GM19395 (cell line): ENCODE measurements at regions not wholly inside any gene's neighbourhood (a gene's known extent, or its start where the extent isn't known, plus 50 kb on each side); places are given as distances from the start of the nearest gene placed in this dataset.
"Not testable (repeated sequence)": the region's sequence is repeated elsewhere in the genome, so short reads cannot be mapped to it uniquely, and the experiment has no call there.

Experiments
- ATAC-seq: cut with Tn5 transposase; IDR thresholded peaks from one replicate; pipeline ENCODE4 v1.9.1; 2021; ENCODE audit warnings: mild to moderate bottlenecking, moderate library complexity; ENCODE audit not compliant: unreplicated experiment

DNA sequence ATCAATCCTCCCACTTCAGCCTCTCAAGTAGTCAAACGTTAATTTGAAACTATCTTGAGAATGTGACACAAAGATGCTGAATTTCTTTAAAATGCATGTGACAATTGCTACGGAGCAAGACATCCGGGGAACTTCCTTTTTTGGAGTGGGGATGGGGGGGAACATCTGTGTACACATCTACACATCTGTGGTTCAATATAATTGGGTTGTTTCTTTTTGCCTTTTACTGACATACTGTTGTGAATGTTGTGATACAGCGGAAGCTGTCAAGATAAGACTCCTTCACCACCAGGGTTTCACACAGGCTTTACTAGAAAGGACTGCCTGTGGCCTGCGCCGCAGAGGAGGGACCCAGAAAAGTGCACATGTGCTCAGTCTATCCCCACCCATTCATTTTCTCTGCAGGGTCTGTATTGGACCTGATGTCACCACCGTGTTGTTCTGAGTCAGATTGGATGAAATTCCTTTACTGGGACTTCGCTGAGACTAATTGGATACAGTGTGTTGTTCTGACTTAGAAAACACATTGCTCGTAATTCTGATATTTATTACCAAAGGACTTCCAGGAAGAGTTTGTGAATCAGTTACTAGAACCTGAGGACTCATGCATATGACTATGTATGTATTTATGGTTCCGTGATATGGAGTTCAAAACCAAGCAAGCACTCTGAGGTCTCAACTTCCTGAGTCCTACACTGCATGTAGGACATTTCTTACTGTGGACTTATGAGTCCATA lies 98.7 kb upstream of the SGK1 start:
- no peak for ATAC-seq

DNA sequence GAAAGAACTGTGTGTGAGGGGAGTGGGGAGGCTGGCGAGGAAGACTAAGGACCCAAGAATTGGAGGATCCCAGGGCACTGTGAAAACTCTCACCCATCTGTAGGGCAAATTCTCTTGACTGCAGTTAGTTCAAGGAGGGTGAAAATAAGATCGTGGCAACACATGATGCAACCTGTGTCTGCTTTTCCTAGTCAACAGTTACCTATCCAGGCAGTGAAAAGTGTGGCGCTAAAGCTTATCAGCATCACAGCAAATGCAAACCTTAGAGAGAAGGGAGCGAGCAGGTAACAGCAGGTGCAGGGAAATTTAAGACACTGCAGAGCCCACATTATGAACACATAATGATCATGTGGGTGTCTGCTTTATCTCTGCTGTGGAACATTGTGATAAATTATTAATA lies 97.7 kb upstream of the SGK1 start:
- no peak for ATAC-seq

DNA sequence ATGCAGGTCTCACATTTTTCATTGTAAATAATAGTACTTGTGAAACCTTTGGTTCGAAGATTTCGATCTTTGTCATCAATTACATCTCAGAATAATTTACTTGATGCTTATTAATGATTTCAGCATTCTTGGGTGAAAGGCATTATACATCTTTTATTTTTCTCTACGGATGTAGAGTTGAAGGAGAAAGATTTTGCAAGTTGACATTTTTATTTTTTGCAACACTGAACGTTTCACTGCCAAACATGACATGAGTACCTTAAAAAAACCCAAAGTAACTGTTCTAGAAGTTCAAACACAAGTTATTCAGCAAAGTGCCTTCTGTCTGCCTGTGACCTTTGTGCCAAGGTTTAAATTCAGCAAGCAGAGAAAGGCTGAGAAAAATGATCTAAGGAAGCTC lies 97.3 kb upstream of the SGK1 start:
- ATAC-seq: no peak

DNA sequence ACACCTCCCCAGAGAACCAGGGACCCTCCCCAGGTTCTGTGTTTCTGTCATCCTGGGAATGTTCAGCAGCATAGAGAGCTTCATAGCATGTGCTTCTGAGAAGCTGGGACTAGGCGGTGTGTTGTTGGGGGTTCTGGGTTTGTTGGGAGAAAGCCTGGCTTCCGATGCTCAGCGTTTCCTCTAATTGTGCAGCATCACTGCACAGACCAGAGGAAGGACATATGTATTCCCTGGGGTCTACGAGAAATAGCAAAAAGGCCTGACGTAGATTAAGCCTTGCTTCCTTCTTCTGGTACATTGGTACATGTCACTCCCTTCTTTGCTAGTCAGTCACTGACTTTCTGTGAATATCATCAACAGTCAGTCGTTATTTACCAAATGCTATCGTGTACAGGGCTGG lies 96.9 kb upstream of the SGK1 start:
- no peak for ATAC-seq

DNA sequence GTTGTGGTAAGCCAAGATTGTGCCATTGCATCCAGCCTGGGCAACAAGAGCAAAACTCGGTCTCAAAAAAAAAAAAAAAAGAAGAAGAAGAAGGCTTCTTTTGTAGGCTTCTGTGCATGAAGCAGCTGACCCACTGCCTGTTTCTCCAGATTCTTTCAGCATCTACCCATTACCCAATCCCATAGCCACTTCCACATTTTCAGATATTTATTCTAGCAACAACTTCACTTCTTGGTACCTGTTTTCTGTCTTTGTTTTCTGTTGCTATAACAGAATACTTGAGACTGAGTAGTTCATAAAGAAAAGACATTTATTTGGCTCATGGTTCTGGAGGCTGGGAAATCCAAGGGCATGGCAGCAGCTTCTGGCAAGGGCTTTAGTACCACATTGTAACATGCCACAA lies 95.3 kb upstream of the SGK1 start:
- no peak for ATAC-seq

DNA sequence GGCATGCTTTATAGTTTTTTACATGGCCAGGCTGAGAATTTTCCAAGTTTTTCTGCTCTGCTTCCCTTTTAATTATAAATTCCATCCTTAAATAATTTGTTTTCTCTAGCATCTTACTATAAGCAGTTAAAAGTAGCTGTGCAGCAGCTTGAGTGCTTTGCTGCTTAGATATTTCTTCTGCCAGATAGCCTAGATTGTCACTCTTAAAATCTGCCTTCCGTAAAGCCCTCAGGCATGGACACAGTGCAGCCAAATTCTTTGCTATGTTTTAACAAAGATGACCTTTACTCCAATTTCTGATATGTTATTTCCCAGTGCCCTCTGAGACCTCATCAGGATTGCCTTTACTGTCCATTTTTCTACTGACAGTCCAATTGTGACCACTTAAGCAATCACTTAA lies 92.6 kb upstream of the SGK1 start:
- no peak for ATAC-seq

DNA sequence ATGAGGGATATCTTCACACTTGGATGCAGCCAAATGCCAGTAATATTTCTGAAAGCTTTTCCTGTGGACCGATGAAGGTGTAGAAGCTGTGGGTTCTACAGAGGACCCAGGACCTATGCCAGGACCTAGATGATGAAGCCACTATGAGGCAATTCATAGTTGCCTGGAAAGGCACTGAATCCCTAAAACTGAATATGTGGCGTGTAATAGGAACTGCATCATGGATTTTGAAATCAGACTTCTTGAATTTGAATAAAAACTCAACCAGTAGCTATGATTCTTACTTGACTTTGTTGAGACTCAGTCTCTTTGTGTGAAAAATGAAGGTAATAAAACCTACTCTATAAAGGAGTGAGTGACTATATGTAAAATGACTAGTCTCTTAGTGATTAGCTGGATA lies 89.9 kb upstream of the SGK1 start:
- no peak for ATAC-seq

DNA sequence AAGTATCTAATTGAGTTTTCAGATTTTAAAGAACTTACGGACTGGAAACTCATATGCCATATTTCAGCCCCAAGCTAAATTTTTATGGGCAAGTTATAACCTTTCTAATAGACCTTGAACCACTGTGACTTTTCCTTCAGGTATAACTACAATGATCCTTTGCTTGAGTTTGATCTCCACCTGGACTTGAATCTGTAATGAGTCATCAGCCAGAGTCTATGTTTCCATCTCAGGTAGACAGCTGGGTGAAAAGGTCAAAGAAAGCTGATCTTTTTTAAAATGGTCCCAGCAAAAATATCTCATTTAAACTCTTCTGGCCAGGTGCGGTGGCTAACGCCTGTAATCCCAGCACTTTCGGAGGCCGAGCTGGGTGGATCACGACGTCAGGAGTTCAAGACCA lies 88.4 kb upstream of the SGK1 start:
- ATAC-seq: no peak

DNA sequence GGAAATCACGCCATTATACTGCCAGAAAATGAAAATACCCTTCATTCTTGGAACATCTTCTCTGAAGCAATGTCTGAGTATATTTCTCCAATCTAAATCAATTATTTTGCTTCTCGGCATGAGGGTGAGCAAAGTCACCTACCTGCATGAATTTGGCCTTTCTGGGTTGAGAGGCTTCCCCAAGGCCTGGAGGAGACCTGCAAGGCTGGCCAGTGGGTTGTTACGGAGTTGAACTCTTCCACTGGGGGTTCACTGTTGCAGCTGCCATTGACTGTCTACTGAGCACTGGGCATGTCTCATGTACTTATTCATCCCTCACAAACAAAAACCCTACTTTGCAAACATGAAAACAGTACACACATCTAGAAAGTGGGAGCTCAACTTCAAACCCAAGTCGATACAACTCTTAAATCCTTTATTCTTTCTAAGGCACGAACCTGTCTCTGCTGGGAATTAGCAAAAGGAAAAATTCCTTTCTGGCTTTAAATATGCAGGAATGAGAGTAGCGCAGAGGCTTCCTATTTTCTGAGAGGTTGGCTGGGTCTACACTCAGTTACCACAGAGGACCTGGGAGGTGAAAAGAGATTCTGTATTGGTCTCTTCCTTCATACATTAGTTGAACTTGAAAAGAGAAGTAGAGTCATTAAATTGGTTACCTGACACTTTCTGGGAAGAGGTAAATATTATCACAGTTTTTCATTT lies 87.6 kb upstream of the SGK1 start:
- ATAC-seq: no peak

DNA sequence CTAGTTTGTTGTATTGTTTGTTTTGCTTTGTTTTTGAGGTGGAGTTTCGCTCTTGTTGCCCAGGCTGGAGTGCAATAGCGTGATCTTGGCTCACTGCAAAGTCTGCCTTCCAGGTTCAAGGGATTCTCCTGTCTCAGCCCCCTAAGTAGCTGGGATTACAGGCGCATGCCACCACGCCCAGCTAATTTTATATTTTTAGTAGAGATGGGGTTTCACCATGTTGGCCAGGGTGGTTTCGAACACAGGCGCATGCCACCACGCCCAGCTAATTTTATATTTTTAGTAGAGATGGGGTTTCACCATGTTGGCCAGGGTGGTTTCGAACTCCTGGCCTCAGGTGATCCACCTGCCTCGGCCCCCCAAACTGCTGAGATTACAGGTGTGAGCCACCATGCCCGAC lies 85.4 kb upstream of the SGK1 start:
- ATAC-seq: not testable (repeated sequence)

DNA sequence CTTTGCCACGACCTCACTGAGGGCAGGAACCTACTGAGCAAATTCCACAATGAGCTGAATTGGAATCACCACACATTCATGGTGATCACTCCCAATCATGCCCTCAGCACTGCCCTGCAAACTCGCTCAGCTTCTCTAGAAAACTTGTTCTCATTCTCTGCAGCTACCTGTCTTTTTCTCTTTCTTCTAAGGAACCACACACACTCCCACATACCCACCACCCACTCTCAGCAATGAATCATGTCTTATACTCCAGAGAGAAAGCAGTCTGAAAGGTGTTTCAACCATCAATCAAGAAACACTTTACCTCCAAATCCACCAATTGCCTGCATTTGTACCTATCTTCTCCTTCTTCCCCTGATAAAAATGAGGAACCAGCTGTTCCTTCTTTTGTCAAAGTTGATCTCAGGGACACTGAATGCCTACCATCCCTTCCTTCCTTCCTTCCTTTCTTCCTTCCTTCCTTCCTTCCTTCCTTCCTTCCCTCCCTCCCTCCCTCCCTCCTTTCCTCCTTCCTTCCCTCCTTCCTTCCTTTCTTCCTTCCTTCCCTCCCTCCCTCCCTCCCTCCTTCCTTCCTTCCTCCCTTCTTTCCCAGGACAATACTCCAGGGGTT lies 84.6 kb upstream of the SGK1 start:
- no peak for ATAC-seq

DNA sequence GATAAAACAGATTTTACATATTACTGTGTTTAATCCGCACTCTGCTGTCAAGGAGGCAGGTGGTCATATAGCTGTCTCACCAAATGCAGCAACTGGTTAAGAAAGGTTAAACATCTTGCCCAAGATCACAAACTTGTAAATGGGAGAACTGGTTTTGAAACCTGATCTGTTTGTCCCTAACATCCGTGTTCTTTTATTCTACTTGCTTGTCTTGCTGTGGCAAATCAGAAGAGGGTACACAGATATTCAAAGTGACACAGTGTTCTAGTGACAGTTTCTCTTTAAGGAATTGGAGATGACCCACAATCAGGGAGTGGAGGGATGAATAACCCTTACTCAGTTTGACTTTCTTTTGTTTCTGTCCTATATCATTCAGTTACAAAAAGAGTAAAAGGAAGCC lies 83.0 kb upstream of the SGK1 start:
- ATAC-seq: no peak

DNA sequence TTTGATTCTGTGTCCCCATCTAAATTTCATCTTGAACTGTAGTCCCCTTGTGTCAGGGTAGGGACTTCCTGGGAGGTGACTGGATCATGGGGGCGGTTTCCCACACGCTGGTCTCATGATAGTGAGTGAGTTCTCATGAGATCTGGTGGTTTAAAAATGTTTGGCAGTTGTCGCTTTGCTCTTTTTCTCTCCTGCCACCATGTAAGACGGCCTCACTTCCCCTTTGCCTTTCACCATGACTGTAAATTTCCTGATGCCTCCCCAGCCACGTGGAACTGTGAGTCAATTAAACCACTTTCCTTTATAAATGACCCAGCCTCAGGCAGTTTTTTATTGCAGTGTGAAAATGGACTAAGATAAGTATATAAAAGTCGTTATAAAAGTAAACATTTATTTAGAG lies 80.5 kb upstream of the SGK1 start:
- no peak for ATAC-seq

DNA sequence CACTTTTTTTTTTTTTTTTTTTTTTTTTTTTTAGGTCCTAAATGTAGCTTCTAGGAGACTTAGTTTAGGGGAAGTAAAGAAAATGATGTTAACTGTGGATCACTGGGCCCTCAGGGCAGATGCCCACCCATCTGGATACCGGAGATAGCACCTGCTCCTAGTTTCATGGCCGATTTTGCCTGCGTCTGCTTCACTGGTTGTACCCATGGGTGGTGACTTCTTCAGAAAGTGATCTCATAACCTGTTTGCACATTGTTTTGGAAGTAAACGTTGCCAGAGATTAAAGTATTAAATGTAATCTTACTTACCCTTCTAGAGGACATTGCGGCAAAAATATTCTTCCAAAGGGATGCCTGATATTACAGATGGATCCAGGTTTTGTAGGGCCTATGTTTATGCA lies 79.8 kb upstream of the SGK1 start:
- ATAC-seq: no peak

DNA sequence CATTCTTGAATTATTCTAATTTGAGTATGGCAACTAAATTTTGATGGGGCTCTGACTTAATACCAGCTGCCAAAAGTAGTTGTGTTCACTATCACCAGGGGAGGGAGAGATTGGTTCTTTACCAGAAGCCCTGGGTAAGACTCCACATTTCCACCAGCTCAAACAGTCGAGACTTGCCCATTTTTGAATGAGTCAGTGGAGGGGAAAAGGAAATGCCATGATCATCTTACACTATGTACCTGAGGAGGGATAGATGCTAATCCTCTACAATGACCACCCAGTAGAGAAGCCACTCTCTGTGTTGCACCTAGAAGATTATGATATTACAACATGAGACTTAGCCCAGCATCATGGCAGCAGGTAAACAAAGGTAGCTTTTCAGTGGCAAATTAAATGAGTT lies 77.0 kb upstream of the SGK1 start:
- no peak for ATAC-seq

DNA sequence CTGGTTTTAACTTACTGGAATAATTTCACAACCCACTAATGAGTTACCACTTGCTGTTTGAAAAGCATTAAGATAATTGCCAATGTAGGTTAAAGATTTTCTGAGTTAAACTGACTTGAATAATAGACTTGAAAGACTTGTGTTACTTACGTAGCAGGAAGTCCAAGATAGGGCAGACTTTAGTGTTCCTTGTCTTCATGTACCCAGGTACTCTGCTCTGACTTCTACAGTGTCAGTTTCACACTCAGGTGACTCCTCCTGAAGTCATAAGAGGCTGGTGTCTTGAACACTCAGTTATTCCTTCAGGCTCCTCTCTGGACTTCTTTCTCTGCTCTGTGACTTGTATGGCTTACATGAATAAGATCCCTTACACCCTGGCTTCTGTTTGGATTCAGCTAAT lies 76.3 kb upstream of the SGK1 start:
- ATAC-seq: no peak

DNA sequence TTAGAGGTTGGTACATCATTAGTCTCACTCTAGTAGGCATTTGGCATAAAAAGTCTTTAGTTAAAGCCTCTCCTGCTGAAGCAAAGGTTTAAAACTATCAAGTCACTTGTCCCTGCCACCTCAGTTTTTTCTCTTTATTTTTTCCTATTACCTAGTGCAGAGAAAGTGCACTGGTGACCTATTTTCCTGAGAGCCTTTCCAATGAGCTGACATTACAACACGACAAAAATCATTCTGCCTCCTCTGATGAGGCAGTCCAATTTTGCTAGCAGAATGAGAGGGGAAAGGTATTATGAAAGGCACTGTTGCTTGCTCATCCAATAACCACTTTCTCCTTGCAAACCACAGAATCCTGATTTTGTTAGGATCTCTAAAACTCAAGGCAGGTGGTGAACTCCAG lies 73.3 kb upstream of the SGK1 start:
- no peak for ATAC-seq

DNA sequence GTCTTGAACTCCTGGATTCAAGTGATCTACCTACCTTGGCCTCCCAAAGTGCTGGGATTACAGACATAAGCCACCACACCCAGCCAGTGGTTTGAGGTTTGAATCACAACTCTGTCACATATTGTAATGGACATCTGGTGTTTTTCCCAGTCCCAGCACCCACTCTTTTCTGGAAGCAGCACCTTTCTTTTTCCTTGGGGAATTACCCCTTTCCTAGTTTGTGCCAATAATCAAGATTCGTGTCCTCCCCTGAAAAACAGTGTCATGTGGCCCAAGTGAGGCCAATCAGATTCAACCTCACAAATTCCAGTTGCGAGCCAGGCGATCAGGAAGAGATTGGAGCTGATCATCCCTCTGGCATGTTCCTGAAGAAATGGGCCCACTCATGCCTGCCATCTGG lies 71.7 kb upstream of the SGK1 start:
- ATAC-seq: no peak

DNA sequence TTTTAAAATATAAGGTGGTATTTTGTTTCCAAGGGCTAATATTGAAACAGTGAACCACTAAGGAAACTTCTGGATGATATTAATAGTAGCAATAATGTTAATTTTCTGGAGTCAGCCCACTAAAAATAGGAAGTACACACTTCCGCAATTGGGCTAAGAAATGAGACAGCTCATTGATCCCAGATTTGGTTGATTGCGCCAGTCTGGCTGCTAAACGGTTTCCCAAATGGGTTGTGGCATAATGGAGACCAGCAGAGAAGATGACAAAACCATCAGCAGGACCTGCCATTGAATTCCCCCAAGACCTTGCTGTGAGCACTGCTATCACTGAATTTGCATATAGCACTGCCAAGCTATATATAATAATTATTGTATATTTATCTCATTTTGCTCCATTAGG lies 71.2 kb upstream of the SGK1 start:
- no peak for ATAC-seq

DNA sequence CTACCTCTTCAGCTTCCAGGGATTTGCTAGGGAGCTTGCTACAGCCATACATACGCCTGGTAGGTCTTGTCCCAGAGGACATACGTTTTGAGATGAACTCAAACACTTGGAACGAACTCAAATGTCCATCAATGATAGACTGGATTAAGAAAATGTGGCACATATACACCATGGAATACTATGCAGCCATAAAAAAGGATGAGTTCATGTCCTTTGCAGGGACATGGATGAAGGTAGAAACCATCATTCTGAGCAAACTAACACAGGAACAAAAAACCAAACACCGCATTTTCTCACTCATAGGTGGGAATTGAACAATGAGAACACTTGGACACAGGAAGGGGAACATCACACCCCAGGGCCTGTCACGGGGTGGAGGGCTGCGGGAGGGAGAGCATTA lies 68.6 kb upstream of the SGK1 start:
- ATAC-seq: not testable (repeated sequence)

DNA sequence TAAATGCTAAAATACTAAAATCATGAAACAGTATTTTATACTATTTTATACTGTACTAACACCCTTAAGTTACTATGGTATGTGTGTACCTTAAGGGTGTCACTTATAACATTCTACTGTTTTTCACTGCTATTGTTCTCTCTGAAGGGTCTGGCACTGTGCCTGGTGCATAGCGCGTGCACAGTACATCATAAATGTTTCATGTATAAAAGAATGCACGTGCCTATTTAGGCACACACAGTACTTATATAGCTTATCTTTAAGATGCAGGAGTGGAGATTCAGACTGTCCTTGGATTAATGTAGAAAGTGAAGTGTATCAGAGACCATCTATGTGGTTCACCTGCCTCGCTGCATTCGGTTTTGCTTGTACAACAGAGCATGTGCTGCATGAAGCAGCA lies 64.0 kb upstream of the SGK1 start:
- no peak for ATAC-seq

DNA sequence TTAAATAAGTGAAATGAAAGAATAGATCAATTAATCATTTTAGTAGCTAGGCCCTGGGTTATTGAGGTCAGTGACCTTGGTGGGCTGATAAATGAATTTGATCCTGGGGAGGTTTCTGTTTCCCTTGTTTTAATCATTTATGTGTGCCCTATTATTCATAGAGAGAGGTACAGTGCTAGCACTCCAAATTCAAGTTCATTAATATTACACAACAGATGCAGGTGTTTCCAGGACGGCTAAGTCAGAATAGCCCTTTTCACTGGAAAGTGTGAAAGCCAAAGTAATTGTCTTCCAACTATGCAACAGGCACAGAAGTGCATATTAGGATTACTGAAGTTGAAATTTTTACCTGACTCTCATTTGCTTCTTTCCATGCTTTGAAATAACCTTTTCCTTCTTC lies 61.7 kb upstream of the SGK1 start:
- no peak for ATAC-seq
